Stimulated activated naive CD8-positive, alpha-beta T cell treated with anti-CD3 and anti-CD28 coated beads, Interleukin-15, amount 100 ng/mL, for 72 hours (primary cell): ENCODE measurements at regions not wholly inside any gene's neighbourhood (a gene's known extent, or its start where the extent isn't known, plus 50 kb on each side); places are given as distances from the start of the nearest gene placed in this dataset.

Experiments
- ATAC-seq: fragments of 150-1000 bp; cut with Tn5 transposase; 2 replicates; pipeline ENCODE4 v1.10.0; 2021; ENCODE audit warnings: mild to moderate bottlenecking, moderate library complexity
- DNase-seq, 2 donors: peaks; one replicate each; pipeline ENCODE4 v3.0.0; 2021 to 2022
- H3K27ac Mint-ChIP-seq, 2 donors: one replicate each; pipeline ENCODE4 v1.8.0; 2022; ENCODE audit warnings: mild to moderate bottlenecking in 2 of 2, mixed read lengths in 2 of 2, moderate library complexity in 2 of 2
- H3K27me3 Mint-ChIP-seq: one replicate; pipeline ENCODE4 v1.8.0; 2022; ENCODE audit warnings: mixed read lengths
- H3K4me1 Mint-ChIP-seq: one replicate; pipeline ENCODE4 v1.8.0; 2022; ENCODE audit warnings: mild to moderate bottlenecking, mixed read lengths
- H3K4me3 Mint-ChIP-seq, 2 donors: one replicate each; pipeline ENCODE4 v1.8.0; 2022; ENCODE audit warnings: mild to moderate bottlenecking in 2 of 2, mixed read lengths in 2 of 2, moderate library complexity in 1 of 2
- H3K9me3 Mint-ChIP-seq, 2 donors: one replicate each; pipeline ENCODE4 v1.8.0; 2022; ENCODE audit warnings: mixed read lengths in 2 of 2

GRCh38 chr3:194738254-194739093, 52.8 kb downstream of the FAM43A start:
- Mint-ChIP-seq H3K4me1 (no peaks in the 10 kb centered on the region), H3K27me3 (no peaks in the 10 kb centered on the region), H3K4me3 (no peak overlapping the region), H3K27ac (no peak overlapping the region), H3K9me3 (no peaks in the 10 kb centered on the region)
- ATAC-seq: no peak
- no peak for DNase-seq

- no peak overlapping the region for H3K27ac Mint-ChIP-seq
- peaks cover under 1% of the 10 kb centered on the region for H3K27me3 Mint-ChIP-seq
- H3K9me3 Mint-ChIP-seq: no peaks in the 10 kb centered on the region
- no peak for DNase-seq
- no peak overlapping the region for H3K4me3 Mint-ChIP-seq
- no peak for ATAC-seq
- no peaks in the 10 kb centered on the region for H3K4me1 Mint-ChIP-seq
Observed at GRCh38 chr3:194739498-194740284, 54.0 kb downstream of the FAM43A start.

GRCh38 chr3:194740859-194741491, 55.3 kb downstream of the FAM43A start:
- no peak overlapping the region for H3K4me3 Mint-ChIP-seq
- peak; percentile 54 for ATAC-seq
- no peaks in the 10 kb centered on the region for H3K9me3 Mint-ChIP-seq
- no peaks in the 10 kb centered on the region for H3K4me1 Mint-ChIP-seq
- H3K27ac Mint-ChIP-seq: no peak overlapping the region
- DNase-seq: no peak
- H3K27me3 Mint-ChIP-seq: peaks cover 7% of the 10 kb centered on the region

GRCh38 chr3:194741916-194742315, 56.2 kb downstream of the FAM43A start:
- H3K27me3 Mint-ChIP-seq: peaks cover 7% of the 10 kb centered on the region
- H3K9me3 Mint-ChIP-seq: no peaks in the 10 kb centered on the region
- H3K27ac Mint-ChIP-seq: no peak overlapping the region
- ATAC-seq (no peak), DNase-seq (no peak)
- no peak overlapping the region for H3K4me3 Mint-ChIP-seq
- no peaks in the 10 kb centered on the region for H3K4me1 Mint-ChIP-seq

- Mint-ChIP-seq H3K4me1 (no peaks in the 10 kb centered on the region), H3K27ac (no peak overlapping the region)
- DNase-seq: no peak
Observed at GRCh38 chr3:194744826-194745225, 59.1 kb downstream of the FAM43A start.

GRCh38 chr3:194745422-194746184, 59.9 kb downstream of the FAM43A start:
- Mint-ChIP-seq H3K27ac (no peak overlapping the region), H3K4me1 (no peaks in the 10 kb centered on the region), H3K27me3 (peaks cover 7% of the 10 kb centered on the region), H3K9me3 (no peaks in the 10 kb centered on the region), H3K4me3 (no peak overlapping the region)
- ATAC-seq (no peak), DNase-seq (no peak)

More at GRCh38 chr3:194744826-194745225, 59.1 kb downstream of the FAM43A start:
- no peak for ATAC-seq
- H3K27me3 Mint-ChIP-seq: peaks cover 7% of the 10 kb centered on the region
- H3K4me3 Mint-ChIP-seq: no peak overlapping the region
- no peaks in the 10 kb centered on the region for H3K9me3 Mint-ChIP-seq

GRCh38 chr3:194748225-194748624, 62.5 kb downstream of the FAM43A start:
- Mint-ChIP-seq H3K4me1 (no peaks in the 10 kb centered on the region), H3K27me3 (peaks cover 7% of the 10 kb centered on the region), H3K27ac (no peak overlapping the region), H3K4me3 (no peak overlapping the region), H3K9me3 (no peaks in the 10 kb centered on the region)
- ATAC-seq: no peak
- no peak for DNase-seq

GRCh38 chr3:194749631-194750490, 64.2 kb downstream of the FAM43A start:
- H3K27ac Mint-ChIP-seq: peak overlapping the region in 1 of 2 donors; percentile 60
- H3K4me3 Mint-ChIP-seq: no peak overlapping the region
- no peaks in the 10 kb centered on the region for H3K9me3 Mint-ChIP-seq
- peaks cover 5% of the 10 kb centered on the region for H3K27me3 Mint-ChIP-seq
- no peaks in the 10 kb centered on the region for H3K4me1 Mint-ChIP-seq
- no peak for DNase-seq
- ATAC-seq: no peak

GRCh38 chr3:194750491-194750828, 64.8 kb downstream of the FAM43A start:
- H3K27me3 Mint-ChIP-seq: no peaks in the 10 kb centered on the region
- H3K4me1 Mint-ChIP-seq: no peaks in the 10 kb centered on the region
- H3K4me3 Mint-ChIP-seq: no peak overlapping the region
- ATAC-seq: no peak
- no peak overlapping the region for H3K27ac Mint-ChIP-seq
- no peak for DNase-seq
- no peaks in the 10 kb centered on the region for H3K9me3 Mint-ChIP-seq

- Mint-ChIP-seq H3K4me1 (no peaks in the 10 kb centered on the region), H3K9me3 (no peaks in the 10 kb centered on the region), H3K27ac (no peak overlapping the region), H3K4me3 (no peak overlapping the region), H3K27me3 (peaks cover 15% of the 10 kb centered on the region)
- no peak for DNase-seq
- no peak for ATAC-seq
Observed at GRCh38 chr3:194755671-194756459, 70.2 kb downstream of the FAM43A start.

- Mint-ChIP-seq H3K9me3 (no peaks in the 10 kb centered on the region), H3K4me1 (no peaks in the 10 kb centered on the region), H3K27me3 (peaks cover 15% of the 10 kb centered on the region), H3K4me3 (no peak overlapping the region), H3K27ac (no peak overlapping the region)
- DNase-seq (no peak), ATAC-seq (no peak)
Observed at GRCh38 chr3:194756460-194756779, 70.7 kb downstream of the FAM43A start.

GRCh38 chr3:194756791-194757325, 71.2 kb downstream of the FAM43A start:
- H3K4me3 Mint-ChIP-seq: no peak overlapping the region
- ATAC-seq: no peak

GRCh38 chr3:194757647-194758061, 72.0 kb downstream of the FAM43A start:
- Mint-ChIP-seq H3K4me3 (no peak overlapping the region), H3K9me3 (no peaks in the 10 kb centered on the region), H3K27ac (no peak overlapping the region), H3K27me3 (peaks cover 15% of the 10 kb centered on the region), H3K4me1 (no peaks in the 10 kb centered on the region)
- DNase-seq (no peak), ATAC-seq (no peak)

More at GRCh38 chr3:194756791-194757325, 71.2 kb downstream of the FAM43A start:
- no peaks in the 10 kb centered on the region for H3K4me1 Mint-ChIP-seq
- H3K9me3 Mint-ChIP-seq: no peaks in the 10 kb centered on the region
- no peak for DNase-seq
- H3K27me3 Mint-ChIP-seq: peaks cover 15% of the 10 kb centered on the region
- no peak overlapping the region for H3K27ac Mint-ChIP-seq

- ATAC-seq: no peak
- Mint-ChIP-seq H3K9me3 (no peaks in the 10 kb centered on the region), H3K4me1 (no peaks in the 10 kb centered on the region), H3K4me3 (no peak overlapping the region), H3K27me3 (peaks cover 15% of the 10 kb centered on the region), H3K27ac (no peak overlapping the region)
- DNase-seq: no peak
Observed at GRCh38 chr3:194758716-194759115, 73.0 kb downstream of the FAM43A start.
